GM18511 (cell line): ENCODE measurements at regions not wholly inside any gene's neighbourhood (a gene's known extent, or its start where the extent isn't known, plus 50 kb on each side); places are given as distances from the start of the nearest gene placed in this dataset.

ENCODE experiments used
- ATAC-seq: cut with Tn5 transposase; IDR thresholded peaks from one replicate; pipeline ENCODE4 v1.9.1; 2021; ENCODE audit warnings: mild to moderate bottlenecking, moderate library complexity; ENCODE audit not compliant: unreplicated experiment

GRCh38 chr14:104271391-104271790 is 133.0 kb downstream of the KIF26A start:
- no peak for ATAC-seq

- ATAC-seq = no peak
Measured at GRCh38 chr14:104274806-104275205, 136.4 kb downstream of the KIF26A start.

GRCh38 chr14:104277416-104278213 is 139.2 kb downstream of the KIF26A start:
- no peak for ATAC-seq

- no peak for ATAC-seq
Measured at GRCh38 chr14:104278214-104278534, 139.8 kb downstream of the KIF26A start.

GRCh38 chr14:104280085-104280901 is 141.9 kb downstream of the KIF26A start:
- no peak for ATAC-seq

GRCh38 chr14:104280902-104281767 is 142.7 kb downstream of the KIF26A start:
- ATAC-seq = no peak

- no peak for ATAC-seq
Measured at GRCh38 chr14:104281768-104282301, 143.4 kb downstream of the KIF26A start.

- ATAC-seq = no peak
Measured at GRCh38 chr14:104282332-104283196, 144.2 kb downstream of the KIF26A start.

GRCh38 chr14:104283197-104284106 is 145.1 kb downstream of the KIF26A start:
- no peak for ATAC-seq

- no peak for ATAC-seq
Measured at GRCh38 chr14:104284107-104284592, 145.8 kb downstream of the KIF26A start.

- ATAC-seq = no peak
Measured at GRCh38 chr14:104284636-104285507, 146.5 kb downstream of the KIF26A start.

- no peak for ATAC-seq
Measured at GRCh38 chr14:104285508-104285840, 147.1 kb downstream of the KIF26A start.

GRCh38 chr14:104286086-104286485 is 147.7 kb downstream of the KIF26A start:
- ATAC-seq = no peak

GRCh38 chr14:104286496-104286895 is 148.1 kb downstream of the KIF26A start:
- no peak for ATAC-seq

- ATAC-seq = no peak
Measured at GRCh38 chr14:104287301-104288009, 149.1 kb downstream of the KIF26A start.

- ATAC-seq = no peak
Measured at GRCh38 chr14:104288272-104288671, 149.9 kb downstream of the KIF26A start.

- no peak for ATAC-seq
Measured at GRCh38 chr14:104289507-104289906, 151.1 kb downstream of the KIF26A start.
